Colonic mucosa (tissue), 4 donors: ENCODE measurements at regions not wholly inside any gene's neighbourhood (a gene's known extent, or its start where the extent isn't known, plus 50 kb on each side); places are given as distances from the start of the nearest gene placed in this dataset.

Experiments used
- DNase-seq: peaks from one replicate; pipeline ENCODE4 v3.0.0-alpha.2; 2020
- H3K27ac ChIP-seq: fragments of 200-600 bp; one replicate; pipeline ENCODE4 v1.8.0; 2021
- H3K27me3 ChIP-seq: fragments of 200-600 bp; one replicate; pipeline ENCODE4 v1.8.0; 2021
- H3K36me3 ChIP-seq: fragments of 200-600 bp; one replicate; pipeline ENCODE4 v1.8.0; 2021
- H3K4me1 ChIP-seq: fragments of 200-600 bp; one replicate; pipeline ENCODE4 v1.8.0; 2021; ENCODE audit warnings: mild to moderate bottlenecking
- H3K4me3 ChIP-seq: fragments of 200-600 bp; one replicate; pipeline ENCODE4 v1.8.0; 2021
- H3K9ac ChIP-seq, 2 donors: one replicate each; pipeline ENCODE4 v1.7.0; 2013; ENCODE audit warnings: control low read depth in 2 of 2, low read depth in 2 of 2, low read length in 2 of 2
- H3K9me3 ChIP-seq: fragments of 200-600 bp; one replicate; pipeline ENCODE4 v1.8.0; 2021
- CTCF ChIP-seq: fragments of 200-600 bp; IDR thresholded peaks from one replicate; pipeline ENCODE4 v1.8.0; 2022; ENCODE audit warnings: antibody characterized with exemption, mild to moderate bottlenecking
- intact Hi-C: fragments of 100-400 bp; cut with DNase I; formaldehyde crosslinking; loops from one replicate; pipeline ENCODE4 v1.14.1; 2022
- donor health status: healthy.
- donor health status: DM: no; HTN: no; CAD: no.
- donor health status: DM: no; HTN: no; CAD: no.

- DNase-seq = no peak
- no peak for TF ChIP-seq CTCF
- Histone ChIP-seq H3K9ac (no peak overlapping the region), H3K27me3 (no peaks in the 10 kb centered on the region), H3K36me3 (no peaks in the 10 kb centered on the region), H3K4me3 (no peak overlapping the region), H3K27ac (no peak overlapping the region), H3K9me3 (no peaks in the 10 kb centered on the region), H3K4me1 (no peaks in the 10 kb centered on the region)
- intact Hi-C loops = no loop called here
Observed at GRCh38 chr4:157664726-157665125, 444.2 kb downstream of the GRIA2 start.

GRCh38 chr4:157655096-157655809 is 434.7 kb downstream of the GRIA2 start:
- intact Hi-C loops = no loop called here
- no peak for TF ChIP-seq CTCF
- H3K27ac ChIP-seq = no peak overlapping the region
- no peaks in the 10 kb centered on the region for H3K9me3 ChIP-seq
- no peaks in the 10 kb centered on the region for H3K27me3 ChIP-seq
- no peaks in the 10 kb centered on the region for H3K36me3 ChIP-seq
- H3K9ac ChIP-seq = no peak overlapping the region
- DNase-seq = no peak
- H3K4me3 ChIP-seq = no peak overlapping the region
- H3K4me1 ChIP-seq = no peaks in the 10 kb centered on the region

- no peak for TF ChIP-seq CTCF
- H3K9ac ChIP-seq = no peak overlapping the region
- no peak for DNase-seq
- H3K27ac ChIP-seq = no peak overlapping the region
- no peaks in the 10 kb centered on the region for H3K4me1 ChIP-seq
- no peaks in the 10 kb centered on the region for H3K36me3 ChIP-seq
- H3K27me3 ChIP-seq = no peaks in the 10 kb centered on the region
- no peak overlapping the region for H3K4me3 ChIP-seq
- no peaks in the 10 kb centered on the region for H3K9me3 ChIP-seq
- intact Hi-C loops = no loop called here
Observed at GRCh38 chr4:157643257-157643656, 422.7 kb downstream of the GRIA2 start.

- H3K4me1 ChIP-seq = no peaks in the 10 kb centered on the region
- H3K27me3 ChIP-seq = no peaks in the 10 kb centered on the region
- no peak for TF ChIP-seq CTCF
- no peak for DNase-seq
- intact Hi-C loops = no loop called here
- H3K9me3 ChIP-seq = no peaks in the 10 kb centered on the region
- no peak overlapping the region for H3K4me3 ChIP-seq
- H3K27ac ChIP-seq = no peak overlapping the region
- no peaks in the 10 kb centered on the region for H3K36me3 ChIP-seq
- H3K9ac ChIP-seq = no peak overlapping the region
Observed at GRCh38 chr4:157634057-157634456, 413.5 kb downstream of the GRIA2 start.

- Histone ChIP-seq H3K9me3 (no peaks in the 10 kb centered on the region), H3K27ac (no peak overlapping the region), H3K27me3 (no peaks in the 10 kb centered on the region), H3K4me3 (no peak overlapping the region), H3K36me3 (no peaks in the 10 kb centered on the region), H3K4me1 (no peaks in the 10 kb centered on the region), H3K9ac (no peak overlapping the region)
- intact Hi-C loops = no loop called here
- DNase-seq = no peak
- no peak for TF ChIP-seq CTCF
Observed at GRCh38 chr4:157616741-157617472, 396.4 kb downstream of the GRIA2 start.
